Posterior cingulate gyrus (tissue), 11 donors: ENCODE measurements at regions not wholly inside any gene's neighbourhood (a gene's known extent, or its start where the extent isn't known, plus 50 kb on each side); places are given as distances from the start of the nearest gene placed in this dataset.
"Not testable (repeated sequence)": the region's sequence is repeated elsewhere in the genome, so short reads cannot be mapped to it uniquely, and the experiment has no call there.

Source experiments
- DNase-seq, 10 donors: peaks; one replicate each; pipeline versions ENCODE4 v3.0.0 to v3.0.0-alpha.2; 2020 to 2021; ENCODE audit warnings: mixed read lengths in 3 of 10
- intact Hi-C: fragments of 100-400 bp; cut with DNase I; formaldehyde crosslinking; loops from one replicate; pipeline ENCODE4 v1.15.1; 2023

DNA sequence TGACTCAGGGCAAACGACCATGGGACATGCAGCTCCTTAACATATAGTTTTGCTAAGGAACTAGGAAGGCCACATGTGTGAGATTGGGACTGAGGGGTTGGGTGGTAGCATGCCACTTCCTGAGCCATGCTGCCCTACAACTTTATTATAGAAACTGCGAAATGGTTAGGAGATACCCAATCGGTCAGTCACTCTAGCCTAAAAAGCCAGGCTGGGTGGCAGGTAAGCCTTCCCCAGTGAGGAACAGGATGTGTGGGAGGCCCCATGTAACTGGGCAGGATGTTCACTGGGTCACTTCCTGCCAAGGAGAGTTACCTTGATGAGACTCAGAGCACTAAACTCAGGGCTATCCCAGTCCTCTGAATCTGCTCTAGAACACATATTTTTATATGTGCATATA lies 123.5 kb downstream of the MAP3K7 start:
- intact Hi-C loops, result no loop called here
- DNase-seq, result no peak

DNA sequence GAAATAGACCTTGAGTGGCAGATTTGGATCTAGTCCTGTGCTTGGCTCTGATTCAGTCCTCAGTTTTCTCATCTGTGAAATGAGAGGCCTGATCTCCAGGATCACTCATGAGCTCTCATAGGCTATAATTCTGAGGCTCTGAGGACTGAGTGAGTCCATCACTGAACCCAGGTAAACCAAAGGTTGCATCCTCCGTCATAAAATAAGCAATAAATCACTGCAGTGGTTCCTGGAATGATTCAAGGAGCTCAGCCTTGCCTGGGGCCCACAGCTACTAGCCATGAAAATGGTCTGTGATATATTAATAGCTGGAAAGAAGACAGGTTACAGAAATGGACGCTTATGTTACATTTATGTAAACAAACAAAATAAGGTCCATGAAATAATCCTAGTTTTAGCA lies 124.8 kb downstream of the MAP3K7 start:
- intact Hi-C loops, result no loop called here
- DNase-seq, result no peak

DNA sequence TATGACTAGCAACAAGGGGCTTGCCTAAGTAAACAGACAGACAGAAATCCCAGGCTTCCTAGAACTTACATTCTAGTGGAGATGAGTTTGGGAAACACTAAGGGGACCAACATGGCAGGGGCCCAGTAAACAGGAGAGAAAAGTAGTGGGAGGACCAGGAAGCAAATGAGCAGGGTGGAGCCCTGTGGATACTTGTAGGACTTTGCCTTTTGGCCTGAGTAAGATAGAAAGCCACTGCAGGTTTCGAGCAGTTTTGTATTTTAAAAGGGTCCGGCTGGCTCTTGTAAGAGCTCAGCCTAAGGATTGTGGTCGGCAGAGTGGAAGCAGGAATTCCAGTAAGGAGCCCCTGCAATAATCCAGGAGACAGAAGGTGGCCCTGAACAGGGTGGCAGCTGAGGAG lies 125.5 kb downstream of the MAP3K7 start:
- intact Hi-C loops, result no loop called here
- no peak for DNase-seq

DNA sequence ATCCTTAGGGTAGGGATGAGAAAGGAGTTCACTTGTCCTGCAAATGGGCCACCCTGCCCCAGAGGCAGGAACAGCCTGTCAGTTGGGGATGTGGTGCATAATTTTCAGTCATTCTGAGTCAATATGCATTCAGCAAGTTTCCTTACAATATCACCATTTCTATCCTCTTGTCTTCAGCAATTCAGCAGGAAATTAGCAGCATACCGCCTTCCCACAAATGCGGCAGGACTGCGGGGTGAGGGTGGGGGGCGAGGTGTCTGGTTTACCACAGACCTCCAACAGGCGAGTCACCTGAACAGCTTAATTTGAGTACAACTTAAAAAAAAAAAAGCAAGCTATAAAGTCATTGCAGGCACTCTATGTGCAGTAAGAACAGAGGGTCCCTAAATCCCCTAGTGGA lies 126.8 kb downstream of the MAP3K7 start:
- intact Hi-C loops, result no loop called here
- no peak for DNase-seq

DNA sequence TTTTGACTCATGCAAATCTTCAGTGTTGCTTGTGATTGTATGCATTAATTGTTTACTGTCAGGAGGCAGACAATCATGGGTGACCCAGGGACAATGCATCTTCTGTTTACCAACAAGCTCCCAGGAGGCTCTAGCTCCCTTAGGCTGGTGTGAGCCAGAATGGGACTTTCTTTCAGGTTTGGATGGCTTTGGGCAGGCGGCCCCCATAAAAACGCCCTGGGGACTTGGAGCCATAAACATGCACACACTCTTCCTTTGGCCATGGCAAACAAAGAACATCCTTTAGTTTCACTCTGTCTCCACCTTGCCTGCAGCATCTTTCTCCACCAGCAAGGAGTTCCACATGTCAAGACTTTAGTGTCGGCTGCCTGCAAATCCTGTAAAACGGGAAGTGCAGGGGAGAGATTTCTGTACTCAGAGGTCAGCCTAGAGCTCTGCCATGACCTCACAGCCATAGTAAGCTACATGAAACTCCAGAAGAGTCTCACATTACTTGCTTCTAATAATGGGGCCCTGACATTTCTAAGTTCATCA lies 127.6 kb downstream of the MAP3K7 start:
- intact Hi-C loops, result no loop called here

DNA sequence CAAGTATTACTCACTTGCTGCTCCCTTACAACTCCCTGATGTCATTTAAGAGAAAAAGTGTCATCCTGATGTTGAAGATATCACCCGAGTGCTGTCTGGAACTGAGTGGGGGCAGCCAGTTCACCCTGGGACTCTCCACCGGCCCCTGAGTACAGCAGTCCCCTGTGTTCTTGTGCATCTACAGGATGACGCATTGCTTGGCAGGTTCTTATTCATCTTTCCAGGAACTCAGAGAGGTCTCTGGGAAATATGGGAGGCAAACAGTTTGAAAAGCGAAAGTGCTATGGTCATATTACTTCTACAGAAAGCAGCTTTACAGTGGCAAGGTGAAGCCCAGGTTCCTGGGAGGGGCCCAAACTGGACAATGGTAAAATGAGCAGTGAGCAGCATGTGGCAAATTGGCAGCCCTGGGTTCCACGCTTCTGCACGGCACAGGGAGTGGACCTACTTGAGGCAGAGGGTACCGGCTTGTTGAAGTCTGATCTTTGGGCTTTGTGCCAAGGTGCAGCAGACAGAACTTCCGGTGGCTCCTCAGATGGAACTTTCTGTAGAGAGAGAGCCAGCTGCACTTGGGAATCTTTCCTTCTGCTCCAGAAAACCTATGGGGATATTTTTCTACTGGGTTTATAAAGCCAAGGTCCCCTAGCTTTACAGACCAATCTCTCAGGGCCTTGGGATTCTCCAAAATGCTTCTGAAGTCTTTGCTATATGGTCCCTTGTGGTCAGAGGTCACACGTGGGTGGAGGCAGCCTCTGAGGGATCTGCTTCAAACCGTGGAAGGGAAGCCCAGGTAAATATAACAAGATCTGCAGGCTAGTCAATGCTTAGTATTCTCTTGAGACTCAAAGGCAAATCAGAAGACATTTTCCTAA lies 128.3 kb downstream of the MAP3K7 start:
- no peak for DNase-seq
- intact Hi-C loops, result no loop called here

More for the DNA sequence above, 127.6 kb downstream of the MAP3K7 start:
- no peak for DNase-seq

DNA sequence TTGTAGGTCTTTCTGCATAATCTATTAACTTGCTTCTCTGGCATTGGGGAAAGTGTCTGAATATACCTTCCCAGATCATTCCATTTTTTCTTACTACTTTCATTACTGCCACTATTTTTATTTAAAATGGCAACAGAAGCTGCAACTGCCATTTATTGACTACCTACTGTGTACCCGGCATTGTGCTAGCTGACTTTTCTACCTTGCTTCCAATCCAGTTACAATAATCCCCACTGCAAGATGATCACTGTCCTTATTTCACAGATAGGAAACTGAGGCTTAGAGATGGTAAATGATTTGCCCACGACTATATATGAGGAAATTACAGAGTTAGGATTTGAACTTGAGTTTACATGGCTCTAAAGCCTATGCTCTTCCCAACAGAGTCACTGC lies 129.0 kb downstream of the MAP3K7 start:
- intact Hi-C loops, result no loop called here

DNA sequence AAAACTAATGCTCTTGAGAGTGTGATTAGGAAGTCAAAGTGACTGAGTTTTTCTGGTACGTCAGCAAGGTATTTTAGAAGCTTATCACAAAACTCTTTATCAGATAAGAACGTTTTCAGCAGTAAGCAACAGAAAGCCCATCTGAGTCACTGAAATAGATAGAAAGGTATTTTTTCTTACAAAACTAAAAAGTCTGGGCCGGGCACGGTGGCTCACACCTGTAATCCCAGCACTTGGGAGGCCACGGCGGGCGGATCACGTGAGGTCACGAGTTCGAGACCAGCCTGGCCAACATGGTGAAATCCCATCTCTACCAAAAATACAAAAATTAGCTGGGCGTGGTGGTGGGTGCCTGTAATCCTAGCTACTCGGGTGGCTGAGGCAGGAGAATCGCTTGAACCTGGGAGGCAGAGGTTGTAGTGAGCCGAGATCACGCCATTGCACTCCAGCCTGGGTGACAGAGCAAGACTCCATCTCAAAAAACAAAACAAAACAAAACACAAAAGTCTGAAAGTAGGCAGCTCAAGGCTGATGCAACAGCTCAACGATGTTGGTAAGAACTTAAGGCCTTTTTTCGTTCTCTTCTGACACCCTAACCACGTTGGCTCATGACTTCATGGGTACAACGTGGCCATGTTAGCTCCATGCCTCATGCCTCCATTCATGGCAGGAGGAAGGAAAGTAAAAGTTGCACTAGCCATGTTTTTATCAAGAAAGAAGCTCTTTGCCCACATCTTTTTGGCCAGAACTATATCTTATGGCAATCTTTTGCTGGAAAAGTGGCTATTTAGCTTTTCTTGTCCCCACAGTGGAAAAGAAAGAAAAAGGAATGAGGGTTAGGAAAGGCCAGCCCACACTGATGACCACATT lies 129.6 kb downstream of the MAP3K7 start:
- DNase-seq, intact Hi-C loops: not testable (repeated sequence)

More for the DNA sequence above, 129.0 kb downstream of the MAP3K7 start:
- DNase-seq, result no peak

DNA sequence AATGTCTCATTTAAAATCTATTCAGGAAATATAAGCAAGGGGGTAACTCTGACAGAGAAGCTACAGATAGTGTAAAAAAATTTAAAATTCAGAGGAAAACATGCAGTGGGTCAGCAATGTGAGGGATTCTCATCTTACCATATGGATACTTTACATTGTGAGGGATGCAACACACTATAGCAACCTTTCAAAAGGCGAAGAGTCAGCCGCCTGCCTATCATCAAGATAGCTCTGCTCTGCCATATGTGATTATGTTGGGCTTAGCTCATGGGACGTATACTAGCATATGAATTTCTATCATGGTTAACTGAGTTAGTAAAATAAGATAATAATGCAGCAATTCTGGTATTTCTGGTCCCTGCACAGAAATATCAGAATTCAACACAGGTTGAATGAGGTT lies 130.9 kb downstream of the MAP3K7 start:
- DNase-seq, result no peak
- intact Hi-C loops, result no loop called here

DNA sequence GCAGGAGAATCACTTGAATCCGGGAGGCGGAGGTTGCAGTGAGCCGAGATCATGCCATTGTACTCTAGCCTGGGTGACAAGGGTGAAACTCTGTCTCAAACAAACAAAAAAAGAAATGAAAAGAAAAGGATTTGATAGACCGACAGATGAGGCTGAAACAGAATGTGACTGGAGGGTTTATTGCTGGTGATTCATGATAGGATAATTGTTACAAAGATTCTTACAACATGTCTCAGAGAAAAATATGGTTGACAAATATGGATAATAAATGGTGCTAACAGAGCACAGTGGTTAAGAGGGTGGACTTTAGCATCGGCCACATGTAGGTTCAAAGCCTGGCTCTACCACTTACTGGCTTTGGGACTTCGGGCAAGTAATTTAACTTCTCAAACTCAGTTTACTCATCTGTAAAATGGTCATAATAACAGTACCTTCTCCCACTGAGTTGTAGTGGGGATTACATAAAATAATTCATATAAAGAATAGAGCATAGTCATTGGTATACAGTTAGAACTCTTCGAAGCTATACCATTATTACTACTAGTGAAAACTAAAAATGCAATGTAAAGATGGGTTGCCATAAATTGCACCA lies 131.9 kb downstream of the MAP3K7 start:
- intact Hi-C loops, result no loop called here
- no peak for DNase-seq

DNA sequence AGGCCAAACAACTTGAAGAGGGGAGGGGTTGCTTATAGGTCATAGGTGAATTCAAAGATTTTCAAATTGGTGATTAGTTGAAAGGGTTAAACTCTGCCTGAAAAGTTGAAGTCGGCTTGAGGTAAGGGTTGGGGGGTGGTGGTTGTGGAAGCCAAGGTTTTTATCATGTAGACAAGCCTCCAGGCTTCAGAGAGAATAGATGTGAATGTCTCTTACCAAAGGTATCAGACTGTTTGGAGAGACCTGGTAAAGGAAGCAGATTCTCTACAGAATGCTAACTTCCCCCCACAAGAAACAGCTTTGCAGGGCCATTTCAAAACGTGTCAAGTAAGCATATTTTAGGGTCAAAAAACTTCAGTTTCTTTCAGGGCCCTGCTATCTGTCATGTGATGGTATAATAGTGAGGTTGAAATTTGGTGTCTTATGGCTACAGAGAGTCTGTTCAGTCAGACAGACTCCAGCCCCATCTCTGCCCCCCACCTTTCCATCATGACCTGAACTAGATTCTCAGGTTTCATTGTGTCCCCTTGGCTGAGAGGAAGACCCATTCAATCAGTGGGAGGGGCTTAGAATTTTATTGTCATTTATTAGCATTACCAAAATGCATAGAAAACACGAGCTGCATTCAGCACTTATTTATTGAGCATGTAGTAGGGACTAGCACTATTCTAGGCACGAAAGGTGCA lies 136.5 kb downstream of the MAP3K7 start:
- intact Hi-C loops, result no loop called here
- no peak for DNase-seq

DNA sequence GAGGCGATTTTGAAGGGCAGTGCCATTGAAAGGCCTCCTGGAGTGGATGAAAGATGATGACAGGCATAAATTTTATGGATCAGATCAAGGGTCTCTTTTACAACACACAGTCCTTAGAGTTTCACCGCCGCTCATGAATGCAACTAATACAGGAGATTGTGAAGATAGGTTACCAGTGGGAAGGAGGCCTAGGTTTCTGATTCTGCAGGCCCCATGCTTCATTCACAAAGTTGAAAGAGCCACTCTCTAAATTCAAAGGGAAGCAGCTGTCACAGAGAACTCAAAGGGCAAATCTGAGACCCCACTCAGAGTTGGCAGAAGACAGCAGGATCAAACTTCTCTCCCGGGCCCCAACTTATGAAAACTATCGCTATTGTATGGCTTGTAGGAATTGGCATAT lies 137.6 kb downstream of the MAP3K7 start:
- DNase-seq, result no peak
- intact Hi-C loops, result no loop called here

DNA sequence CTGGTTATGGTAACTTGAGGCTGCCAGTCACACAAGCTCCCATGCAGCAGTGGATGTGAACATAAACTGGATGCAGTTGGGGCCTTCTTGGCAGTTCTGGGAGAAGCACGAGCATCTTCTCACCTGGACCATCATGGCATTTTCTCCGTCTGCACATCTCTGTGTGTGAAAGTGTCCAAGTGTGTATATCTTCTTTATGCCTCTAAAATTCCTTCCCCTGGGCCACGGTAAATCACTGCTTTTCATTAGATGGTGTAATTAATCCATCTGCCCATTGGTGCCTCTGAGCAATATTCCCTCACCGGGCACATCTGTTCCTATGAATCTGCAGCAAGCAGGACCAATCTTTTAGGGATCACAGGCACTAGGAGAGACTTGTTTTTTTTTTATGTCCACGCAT lies 138.0 kb downstream of the MAP3K7 start:
- intact Hi-C loops, result no loop called here
- DNase-seq, result no peak

DNA sequence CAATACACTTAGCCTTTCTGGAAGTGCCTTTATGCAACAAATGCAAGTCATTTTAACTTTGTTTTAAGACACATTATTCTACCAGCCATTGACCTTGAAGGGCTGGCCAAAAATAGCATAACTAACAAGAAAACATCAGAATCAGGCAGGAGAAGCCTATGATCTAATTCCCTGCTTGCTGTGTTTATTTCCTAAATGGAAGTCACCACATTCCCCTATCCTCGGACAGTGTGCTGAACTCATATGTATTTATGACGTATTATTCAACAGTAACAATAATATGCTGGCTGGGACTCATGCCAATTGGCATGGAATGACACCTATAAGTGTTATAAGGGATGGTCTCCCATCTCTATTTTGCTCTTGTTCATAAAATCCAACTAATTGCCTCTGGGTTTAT lies 140.7 kb downstream of the MAP3K7 start:
- DNase-seq, result no peak
- intact Hi-C loops, result no loop called here

DNA sequence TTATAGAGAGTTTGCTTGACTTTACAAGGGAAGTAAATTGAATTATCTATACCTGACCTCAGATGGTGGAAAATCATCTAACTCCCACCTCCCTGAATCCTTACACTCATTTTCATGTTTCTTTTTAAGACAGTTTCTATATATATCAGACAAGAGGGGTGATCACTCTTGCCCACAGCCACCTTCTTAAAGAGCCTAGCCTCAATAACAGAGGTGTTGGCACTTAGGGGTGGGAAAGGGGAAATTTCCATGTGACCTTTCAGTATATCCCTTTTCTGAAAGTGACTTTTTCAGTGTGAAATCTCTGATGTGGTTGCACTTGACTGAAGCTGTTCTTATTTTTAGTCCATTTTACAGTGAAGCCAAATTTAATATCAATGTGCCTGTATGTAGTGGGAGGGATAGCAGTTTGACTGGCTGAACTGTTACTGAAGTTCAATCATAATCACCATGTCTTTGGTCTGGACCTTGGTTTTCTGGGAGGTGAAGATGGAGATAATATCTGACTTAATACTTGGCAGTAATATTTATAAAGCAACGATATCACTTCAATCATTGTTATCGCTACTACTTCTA lies 141.3 kb downstream of the MAP3K7 start:
- intact Hi-C loops, result no loop called here

DNA sequence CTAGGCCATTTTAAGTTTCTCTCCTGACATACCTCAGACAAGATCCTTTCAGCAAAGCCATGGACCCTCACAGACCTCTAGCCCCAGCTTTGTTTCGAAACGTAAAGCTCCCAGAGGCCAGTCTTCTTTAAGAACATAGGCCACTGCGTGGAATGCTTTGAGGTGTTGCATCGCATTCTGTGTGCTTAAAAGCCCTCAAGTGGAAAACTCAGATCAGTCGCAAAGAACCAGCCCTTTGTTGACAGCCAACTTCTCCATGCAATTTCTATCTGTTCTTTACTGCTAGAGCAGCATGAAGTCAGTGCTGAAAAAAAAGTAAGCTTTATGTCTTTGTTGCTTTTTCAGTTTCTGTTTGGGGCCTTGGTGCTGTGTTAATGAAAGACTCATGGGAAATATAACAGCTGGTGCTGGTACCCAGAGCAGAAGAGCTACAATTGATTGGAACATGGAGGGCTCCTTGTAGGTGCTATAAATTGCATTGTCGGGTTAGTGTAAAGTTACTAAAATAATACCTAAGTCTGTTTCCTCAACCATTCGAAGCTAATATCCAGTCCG lies 142.6 kb downstream of the MAP3K7 start:
- DNase-seq, result no peak
- intact Hi-C loops, result no loop called here

More for the DNA sequence above, 141.3 kb downstream of the MAP3K7 start:
- no peak for DNase-seq

DNA sequence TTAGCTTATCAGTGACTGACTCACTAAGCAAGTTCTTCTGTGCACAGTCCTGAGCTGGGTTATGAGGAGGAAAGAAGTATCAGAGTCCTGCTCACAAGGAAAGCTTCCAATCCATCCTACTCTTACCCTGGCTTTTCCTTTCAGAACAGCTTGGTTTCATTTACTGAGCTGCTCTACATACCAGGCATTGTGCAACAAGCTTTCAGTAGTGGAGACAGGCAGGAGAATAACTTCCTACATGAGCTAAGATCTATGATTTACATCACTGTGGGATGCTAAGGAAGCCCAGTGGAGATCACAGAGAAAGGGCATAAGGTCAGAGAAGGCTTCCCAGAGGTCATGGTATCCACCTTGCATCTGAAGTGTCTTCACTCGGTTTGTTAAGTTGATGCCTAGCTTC lies 144.5 kb downstream of the MAP3K7 start:
- intact Hi-C loops, result no loop called here
- no peak for DNase-seq

DNA sequence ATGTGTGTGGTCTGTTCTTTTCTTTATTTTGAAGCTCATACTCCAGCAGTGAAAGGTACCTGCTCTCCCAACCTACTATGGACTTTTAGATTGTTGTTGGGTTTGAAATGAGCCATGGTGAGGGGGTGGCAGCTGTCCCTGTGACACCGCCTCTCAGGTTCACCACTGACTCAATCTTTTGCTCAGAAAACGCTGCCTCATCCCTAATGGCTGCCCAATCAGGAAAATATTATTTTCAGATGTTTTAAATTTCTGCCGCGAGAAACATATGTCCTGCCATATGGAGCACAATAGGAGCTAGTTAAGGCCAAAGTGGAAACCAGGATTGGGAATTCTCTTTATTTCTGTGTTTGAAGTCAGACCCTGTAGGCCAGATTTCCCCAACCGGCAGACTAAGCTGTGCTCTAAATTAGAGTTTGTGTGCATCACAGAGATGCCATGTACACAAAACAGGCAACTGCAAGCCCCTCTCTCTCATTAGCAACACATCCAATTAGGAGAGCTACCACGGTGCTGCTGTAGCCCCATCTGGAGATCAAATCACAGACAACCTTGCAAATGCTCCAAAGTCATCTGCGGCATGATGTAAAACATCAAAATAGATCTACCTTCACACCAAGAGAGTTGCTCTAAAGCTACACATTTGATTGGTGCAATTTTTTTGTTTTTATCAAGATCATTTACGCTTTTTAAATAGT lies 144.1 kb upstream of the BACH2 start:
- no peak for DNase-seq
- intact Hi-C loops, result no loop called here

DNA sequence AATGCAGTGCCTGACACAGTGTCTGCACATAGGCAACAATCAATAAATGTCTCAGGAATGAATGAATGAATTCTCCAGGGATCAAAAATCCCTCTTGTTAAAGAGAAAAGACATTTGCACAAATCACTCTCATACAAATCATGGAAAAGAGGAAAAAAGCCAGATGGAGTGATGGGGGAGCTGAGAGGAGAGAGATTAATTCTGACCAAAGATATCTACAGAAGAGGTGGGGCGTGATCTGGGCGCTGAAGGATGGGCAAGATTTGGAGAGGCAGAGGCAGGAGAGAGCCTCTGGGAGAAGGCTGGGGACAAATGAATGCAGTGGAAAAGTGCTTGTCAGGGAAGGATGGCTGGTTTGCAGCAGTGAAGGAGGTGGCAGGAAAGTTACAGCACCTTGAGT lies 142.9 kb upstream of the BACH2 start:
- DNase-seq, result no peak
- intact Hi-C loops, result no loop called here
